ENCODE measurements at regions not wholly inside any gene's neighbourhood (a gene's known extent, or its start where the extent isn't known, plus 50 kb on each side); places are given as distances from the start of the nearest gene placed in this dataset.

GRCh38 chr3:161555320-161555719 is 58.7 kb downstream of the OTOL1 start:
- DNase-seq, result no peak

DNA sequence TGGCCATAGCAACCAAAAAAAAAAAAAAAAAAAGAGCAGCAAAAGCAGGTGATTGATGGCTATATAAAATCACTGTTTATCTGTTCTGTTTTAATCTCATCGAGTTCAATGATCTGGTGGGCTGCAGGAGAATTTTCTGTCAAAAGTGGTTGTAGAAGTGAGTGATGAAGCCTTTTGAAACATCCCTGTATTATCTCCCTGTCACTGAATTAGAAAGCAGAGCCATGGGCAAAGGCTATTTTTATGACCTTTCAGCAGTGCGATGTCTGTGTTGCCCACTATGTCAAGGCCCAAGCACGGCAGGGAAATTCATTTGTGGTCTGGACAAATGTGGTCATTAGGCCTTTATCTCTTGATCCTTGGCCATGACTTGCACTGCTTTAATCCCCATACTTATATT is 59.9 kb downstream of the OTOL1 start:
- no peak for DNase-seq

- DNase-seq, result no peak
These were observed 60.3 kb downstream of the OTOL1 start for GRCh38 chr3:161556941-161557340.

DNA sequence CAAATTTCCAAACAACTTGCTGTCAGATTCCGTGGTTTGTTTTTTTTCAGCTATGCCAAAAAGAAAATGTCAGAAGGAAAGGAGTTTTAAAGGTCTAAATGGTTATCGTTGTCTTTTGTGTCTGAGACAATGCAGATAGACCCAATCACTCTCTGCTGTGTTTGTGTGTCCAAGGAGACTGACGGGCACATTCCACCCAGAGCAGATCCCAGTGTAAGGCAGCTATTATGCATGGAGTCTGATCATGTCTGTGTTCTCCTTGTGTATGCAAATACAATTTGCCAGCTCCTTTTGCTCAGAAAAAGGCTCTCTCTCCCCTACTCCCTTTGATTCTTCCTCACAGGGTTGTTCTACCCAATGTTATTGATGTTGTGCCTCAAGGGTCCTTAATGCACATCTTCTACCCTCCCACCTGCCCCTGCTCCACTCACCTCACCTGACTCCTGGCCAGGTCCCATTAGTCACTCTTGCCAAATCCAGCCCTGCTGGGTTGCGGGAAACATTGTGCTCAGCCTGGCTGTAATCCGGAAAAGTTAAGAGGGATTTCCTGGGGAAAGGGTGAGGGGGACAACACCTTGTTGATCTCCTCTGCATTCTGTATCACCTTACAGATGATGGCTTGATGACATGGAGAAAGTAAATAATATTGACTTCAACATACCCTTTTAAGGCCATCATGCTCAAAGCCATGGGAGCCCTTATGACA is 61.0 kb downstream of the OTOL1 start:
- DNase-seq, result no peak

GRCh38 chr3:161558236-161558635 is 61.6 kb downstream of the OTOL1 start:
- DNase-seq, result peak; percentile 25

DNA sequence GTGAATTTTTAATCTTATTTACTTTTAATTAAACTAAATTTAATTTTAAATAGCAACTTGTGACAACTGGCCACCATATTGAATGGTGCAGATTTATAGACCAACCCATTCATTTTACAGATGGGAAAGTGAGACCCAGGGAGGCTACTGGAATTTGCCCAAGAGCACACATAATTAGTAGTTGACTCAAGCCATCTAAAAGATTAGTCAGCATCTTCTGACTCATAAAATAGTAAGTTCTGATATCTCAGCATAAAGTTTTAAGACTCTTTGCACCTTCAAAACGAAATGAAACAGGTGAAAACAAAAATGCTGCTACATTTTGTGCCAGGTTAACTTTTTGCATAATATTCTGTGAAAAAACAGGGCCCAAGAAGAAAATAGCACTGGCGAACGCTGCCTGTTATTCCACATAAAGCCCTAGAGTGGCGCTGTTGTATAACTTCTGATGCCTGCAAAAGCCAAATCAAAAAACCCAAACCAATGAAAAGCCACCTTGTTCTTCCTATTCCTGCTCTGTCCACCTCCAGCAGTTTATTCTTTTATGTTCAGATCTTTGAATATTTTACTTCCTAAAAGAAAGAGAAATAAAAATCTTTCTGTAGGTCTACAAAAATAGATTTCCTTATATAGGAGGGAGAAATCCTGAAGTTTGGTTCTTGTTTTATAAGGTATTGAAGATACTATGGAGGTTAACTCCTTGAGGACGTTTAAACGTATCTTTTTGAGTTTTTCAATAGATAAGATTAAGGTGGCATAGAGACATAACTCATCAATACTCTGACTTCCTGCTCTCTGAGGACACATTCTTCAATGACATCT is 62.8 kb downstream of the OTOL1 start:
- no peak for DNase-seq

DNA sequence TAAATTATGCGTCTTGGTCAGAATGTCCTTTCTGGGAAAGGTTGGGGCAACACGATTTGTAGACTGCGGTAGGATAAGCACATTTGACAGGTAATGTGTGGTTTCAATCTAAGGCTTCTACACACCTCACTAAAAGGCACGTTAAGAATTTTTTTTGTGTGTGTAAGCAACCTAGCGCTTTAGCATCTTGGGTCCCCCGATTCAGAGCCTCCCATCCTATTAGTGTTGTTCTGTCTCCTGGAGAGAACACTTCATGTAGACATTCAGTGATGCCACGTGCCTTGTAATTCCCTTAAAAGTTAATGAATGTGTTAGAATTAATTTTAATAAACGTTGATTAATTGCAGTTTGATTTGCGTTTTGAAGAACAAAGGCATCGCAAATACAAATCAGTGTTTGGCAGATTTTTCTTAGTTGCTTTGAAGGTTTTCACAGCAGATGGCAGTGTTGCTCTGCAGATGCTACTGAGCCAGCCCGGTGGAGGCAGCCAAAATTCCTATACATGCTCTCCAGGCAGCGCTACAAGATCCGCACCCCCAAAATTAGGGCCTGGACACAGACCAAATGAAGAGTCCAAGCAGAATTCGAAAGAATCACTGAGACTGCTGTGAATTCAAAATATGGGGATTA is 63.5 kb downstream of the OTOL1 start:
- peak; percentile 70 for DNase-seq

GRCh38 chr3:161567577-161568361 is 71.2 kb downstream of the OTOL1 start:
- DNase-seq, result no peak

DNA sequence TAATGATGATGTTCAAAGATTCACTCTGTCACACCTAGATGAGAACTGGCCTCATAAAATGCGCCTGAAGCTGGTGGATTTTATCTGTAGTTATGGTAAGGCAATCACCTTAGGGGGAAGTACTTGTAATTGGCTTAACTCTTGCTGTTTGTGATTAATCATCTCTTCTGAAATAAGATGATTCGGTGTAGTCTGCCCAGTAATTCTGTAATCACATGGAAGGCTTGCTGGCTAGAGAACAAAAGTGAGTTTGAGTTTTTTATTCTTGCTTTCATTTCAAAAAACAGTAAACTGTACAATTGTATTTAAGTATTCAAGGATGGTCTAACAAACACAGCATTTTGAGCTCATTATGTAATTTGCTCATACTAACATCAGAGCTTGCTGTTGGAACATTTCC is 72.1 kb downstream of the OTOL1 start:
- no peak for DNase-seq

DNA sequence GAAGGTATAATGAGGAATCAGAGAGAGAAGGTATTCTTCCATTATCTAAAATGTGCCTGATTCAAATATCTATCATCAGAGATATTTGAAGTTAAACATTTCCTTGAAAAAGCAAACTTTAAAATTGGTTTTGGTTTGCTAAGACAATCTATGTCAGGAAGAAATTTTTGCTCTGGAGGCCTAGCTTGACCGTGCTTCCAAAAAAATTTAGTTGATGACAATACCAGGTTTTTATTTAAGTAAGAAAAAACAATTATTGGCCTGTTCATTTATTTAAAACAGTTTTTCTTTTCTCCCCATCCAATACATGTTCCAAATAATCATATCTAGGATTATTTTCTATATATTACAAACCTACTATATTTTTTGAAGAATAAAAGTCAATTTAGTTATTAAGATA is 75.3 kb downstream of the OTOL1 start:
- DNase-seq, result no peak

- DNase-seq, result no peak
These were observed 76.5 kb downstream of the OTOL1 start for GRCh38 chr3:161573136-161573535.

DNA sequence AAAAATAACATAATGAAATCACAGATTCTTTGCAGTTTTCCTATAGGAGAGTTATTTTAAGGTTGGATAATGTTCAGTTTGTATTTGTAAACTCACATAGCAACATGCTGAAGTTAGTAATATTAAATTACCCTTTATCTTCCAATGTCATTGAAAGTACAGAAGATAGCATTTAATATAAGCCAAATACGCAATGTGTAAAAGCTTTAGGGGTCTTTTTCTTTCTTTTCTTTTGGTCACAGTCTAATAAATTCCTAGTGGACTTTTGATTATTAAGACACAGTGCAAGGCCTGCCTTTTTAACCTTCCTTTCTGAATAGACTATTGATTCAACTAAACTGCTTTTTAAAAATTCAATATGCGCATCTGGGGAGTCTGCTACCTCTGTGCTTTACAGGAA is 79.3 kb downstream of the OTOL1 start:
- no peak for DNase-seq

DNA sequence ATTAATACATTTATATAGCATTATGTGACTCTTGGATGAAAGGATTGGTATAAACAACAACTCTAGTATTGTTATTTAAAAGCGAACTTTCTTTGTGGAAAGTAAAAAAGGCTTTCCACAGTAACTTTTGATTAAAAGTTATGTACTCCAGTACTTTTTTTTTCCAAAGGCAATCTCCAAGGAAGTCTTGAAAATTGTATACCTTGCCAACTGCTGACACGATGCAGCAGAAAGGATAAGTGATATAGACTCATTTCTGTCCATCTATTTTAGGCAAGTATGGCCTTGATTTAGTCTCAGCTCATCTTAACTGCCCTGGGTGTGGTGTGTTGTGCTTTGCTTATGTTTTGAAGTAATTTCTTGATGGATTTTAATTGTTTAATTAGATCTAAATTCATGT is 79.7 kb downstream of the OTOL1 start:
- no peak for DNase-seq

- DNase-seq, result no peak
These were observed 80.3 kb downstream of the OTOL1 start for GRCh38 chr3:161576714-161577510.

DNA sequence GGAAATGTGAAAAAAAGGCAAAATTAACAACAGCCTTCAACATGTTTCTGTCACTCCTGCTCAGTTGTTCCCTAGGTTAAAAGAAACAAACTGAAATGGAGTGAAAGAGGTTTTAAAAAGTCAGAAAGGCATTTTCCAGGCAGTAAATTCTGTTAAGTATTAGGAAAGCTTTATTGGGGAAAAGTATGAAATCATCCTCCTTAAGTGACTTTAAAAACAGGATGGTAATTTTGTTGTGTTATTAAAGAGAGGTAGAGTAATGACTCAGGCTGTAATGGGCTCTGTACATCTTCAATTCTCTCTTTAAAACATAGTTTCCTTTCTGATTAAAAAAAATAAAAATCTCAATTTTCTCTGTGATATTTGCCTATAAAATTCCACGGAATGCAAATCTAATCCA is 81.1 kb downstream of the OTOL1 start:
- DNase-seq, result no peak

- DNase-seq, result no peak
These were observed 83.0 kb downstream of the OTOL1 start for GRCh38 chr3:161579395-161580126.

- DNase-seq, result no peak
These were observed 89.3 kb downstream of the OTOL1 start for GRCh38 chr3:161585922-161586321.

- DNase-seq, result no peak
These were observed 90.1 kb downstream of the OTOL1 start for GRCh38 chr3:161586556-161587235.

DNA sequence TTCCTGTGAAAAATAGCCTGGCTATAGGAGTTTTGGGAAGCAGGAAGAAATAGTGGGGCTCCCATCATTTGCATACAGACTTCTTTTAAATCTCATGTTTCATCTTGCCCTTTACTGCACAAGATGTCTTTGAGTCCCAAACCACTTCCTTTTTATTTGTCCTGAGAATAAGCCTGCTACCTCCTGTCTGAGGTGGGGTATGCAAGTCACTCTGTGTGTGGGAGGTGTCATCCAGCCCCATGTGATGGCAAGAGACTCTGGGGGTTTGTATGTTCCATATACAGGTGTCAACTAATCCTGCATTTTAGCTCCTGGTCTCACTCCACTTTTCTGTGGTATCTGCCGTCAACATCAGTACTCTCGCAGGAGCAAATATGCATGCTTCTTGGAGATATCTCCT is 102.0 kb downstream of the OTOL1 start:
- no peak for DNase-seq

DNA sequence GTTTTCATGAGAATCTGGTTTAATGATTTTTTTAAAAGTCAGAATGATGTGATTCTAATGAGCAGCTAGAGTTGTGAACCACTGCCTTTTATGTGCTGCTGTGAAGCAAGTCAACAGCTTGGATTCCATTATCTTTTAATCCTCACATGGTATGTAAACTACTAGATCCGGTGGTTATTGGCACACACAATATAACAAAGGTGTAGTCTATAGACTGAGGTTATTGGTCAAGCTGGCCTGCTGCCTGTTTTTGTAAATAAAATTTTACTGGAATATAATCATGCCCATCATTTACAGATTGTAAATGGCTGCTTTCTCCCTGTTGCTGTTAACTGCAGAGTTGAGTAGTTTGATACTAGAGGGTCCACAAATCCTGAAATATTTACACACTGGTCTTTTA is 103.1 kb downstream of the OTOL1 start:
- no peak for DNase-seq

DNA sequence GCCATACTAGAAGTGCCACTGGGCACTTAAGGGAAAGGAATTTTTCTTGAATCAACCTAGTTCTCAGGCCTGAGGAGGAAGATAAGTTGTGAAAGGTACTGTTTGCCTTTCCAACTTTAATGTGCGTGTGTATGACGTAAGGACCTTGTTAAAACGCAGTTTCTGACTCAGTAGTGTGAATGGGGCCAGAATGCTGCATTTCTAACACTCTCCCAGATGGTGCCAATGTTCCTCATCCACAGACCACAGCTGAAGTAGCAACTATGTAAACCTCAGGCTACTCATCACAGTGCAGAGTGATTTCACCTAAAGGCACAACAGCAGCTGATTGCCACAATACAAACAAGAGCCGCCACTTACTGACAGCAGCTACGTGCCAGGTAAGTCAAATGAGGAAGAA is 103.6 kb downstream of the OTOL1 start:
- DNase-seq, result no peak
